SU-DHL-6 (cell line): ENCODE measurements at regions not wholly inside any gene's neighbourhood (a gene's known extent, or its start where the extent isn't known, plus 50 kb on each side); places are given as distances from the start of the nearest gene placed in this dataset.

Experiments used
- H2AFZ ChIP-seq: fragments of 200-600 bp; sonication (generic); 2 replicates; pipeline ENCODE4 v1.6.1; 2014; ENCODE audit warnings: low read depth, mild to moderate bottlenecking, moderate library complexity, mixed read lengths, antibody characterized with exemption, low read length; ENCODE audit not compliant: severe bottlenecking
- H3F3A ChIP-seq: fragments of 200-600 bp; shearing (Covaris generic); 2 replicates; pipeline ENCODE4 v1.6.0; 2016; ENCODE audit warnings: antibody characterized with exemption, mild to moderate bottlenecking; ENCODE audit not compliant: insufficient read depth
- H3K27ac ChIP-seq: fragments of 200-600 bp; sonication (generic); 2 replicates; pipeline ENCODE4 v1.5.1; 2016; ENCODE audit warnings: low read depth, mild to moderate bottlenecking, low read length, moderate library complexity, mixed read lengths
- H3K27me3 ChIP-seq: fragments of 200-600 bp; sonication (generic), shearing (Covaris generic); 2 replicates; pipeline ENCODE4 v1.6.0; 2014; ENCODE audit warnings: mild to moderate bottlenecking, low read length
- H3K36me3 ChIP-seq: fragments of 200-600 bp; sonication (generic); 2 replicates; pipeline ENCODE4 v1.6.1; 2014; ENCODE audit warnings: mild to moderate bottlenecking, low read length, mixed read lengths
- H3K4me2 ChIP-seq: fragments of 300-600, 200-600 bp; shearing (Covaris generic), sonication (generic); 2 replicates; pipeline ENCODE4 v1.6.0; 2014; ENCODE audit warnings: low read length, low read depth, mild to moderate bottlenecking; ENCODE audit not compliant: poor library complexity, severe bottlenecking
- H3K4me3 ChIP-seq: fragments of 200-600 bp; sonication (generic); 2 replicates; pipeline ENCODE4 v1.5.1; 2014; ENCODE audit warnings: antibody characterized with exemption, low read length, mild to moderate bottlenecking, mixed read lengths; ENCODE audit not compliant: insufficient read depth, poor library complexity, severe bottlenecking
- H3K79me2 ChIP-seq: fragments of 200-600 bp; sonication (generic); 2 replicates; pipeline ENCODE4 v1.6.1; 2014; ENCODE audit warnings: mild to moderate bottlenecking, low read length, moderate library complexity; ENCODE audit not compliant: insufficient read depth
- H3K9ac ChIP-seq: fragments of 200-600 bp; sonication (generic); 2 replicates; pipeline ENCODE4 v1.7.0; 2014; ENCODE audit warnings: mild to moderate bottlenecking, low read length
- H3K9me2 ChIP-seq: fragments of 200-600 bp; sonication (generic); replicated peaks from 2 replicates; pipeline ENCODE4 v1.6.1; 2014; ENCODE audit warnings: low read length; ENCODE audit not compliant: insufficient read depth
- H3K9me3 ChIP-seq: fragments of 200-600 bp; sonication (generic); 2 replicates; pipeline ENCODE4 v1.6.1; 2014; ENCODE audit warnings: low read length, mixed read lengths; ENCODE audit not compliant: insufficient read depth
- H4K20me1 ChIP-seq: fragments of 200-600 bp; sonication (generic); 2 replicates; pipeline ENCODE4 v1.6.1; 2014; ENCODE audit warnings: low read depth, mild to moderate bottlenecking, antibody characterized with exemption, low read length, moderate library complexity, mixed read lengths
- EZH2phosphoT487 ChIP-seq: fragments of 200-600 bp; sonication (generic), shearing (Covaris generic); conservative IDR thresholded peaks from 2 replicates; pipeline ENCODE4 v1.6.1; 2018; ENCODE audit warnings: mild to moderate bottlenecking, antibody characterized with exemption, low read length, moderate library complexity, mixed read lengths
- TF ChIP-seq, protein P1 (sequence below): fragments of 200-600 bp; sonication (generic); IDR thresholded peaks from one replicate; pipeline ENCODE4 v1.5.1; 2017; ENCODE audit warnings: antibody characterized with exemption, mild to moderate bottlenecking, low read length, moderate library complexity; ENCODE audit not compliant: insufficient read depth, poor library complexity, severe bottlenecking

DNA sequence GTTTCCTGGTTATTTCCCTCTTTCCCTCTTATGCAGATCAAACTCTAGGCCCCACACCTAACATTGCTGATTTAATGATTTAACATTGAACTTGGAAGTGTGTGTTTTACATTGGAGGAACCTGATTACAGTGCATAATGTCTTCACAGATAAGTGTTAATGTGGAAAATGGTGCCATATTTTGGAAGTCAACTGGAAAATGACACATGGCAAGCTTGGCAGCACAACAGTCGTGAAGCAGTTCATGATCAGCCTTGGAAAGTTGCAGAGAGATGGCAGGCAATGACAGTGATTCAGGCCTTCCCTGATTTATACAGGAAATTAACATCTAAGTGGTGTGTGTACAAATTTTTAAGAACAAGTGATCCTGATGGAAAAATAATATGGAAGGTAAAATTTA, 80.0 kb upstream of the CTNND2 start:
- H3K27me3 ChIP-seq = no peaks in the 10 kb centered on the region
- no peaks in the 10 kb centered on the region for H3F3A ChIP-seq
- no peak overlapping the region for H3K9ac ChIP-seq
- H3K9me3 ChIP-seq = no peaks in the 10 kb centered on the region
- H3K27ac ChIP-seq = no peak overlapping the region
- no peaks in the 10 kb centered on the region for H3K36me3 ChIP-seq
- no peaks in the 10 kb centered on the region for H3K79me2 ChIP-seq
- no peaks in the 10 kb centered on the region for H3K9me2 ChIP-seq
- H3K4me3 ChIP-seq = no peak overlapping the region
- TF ChIP-seq, protein P1, sequence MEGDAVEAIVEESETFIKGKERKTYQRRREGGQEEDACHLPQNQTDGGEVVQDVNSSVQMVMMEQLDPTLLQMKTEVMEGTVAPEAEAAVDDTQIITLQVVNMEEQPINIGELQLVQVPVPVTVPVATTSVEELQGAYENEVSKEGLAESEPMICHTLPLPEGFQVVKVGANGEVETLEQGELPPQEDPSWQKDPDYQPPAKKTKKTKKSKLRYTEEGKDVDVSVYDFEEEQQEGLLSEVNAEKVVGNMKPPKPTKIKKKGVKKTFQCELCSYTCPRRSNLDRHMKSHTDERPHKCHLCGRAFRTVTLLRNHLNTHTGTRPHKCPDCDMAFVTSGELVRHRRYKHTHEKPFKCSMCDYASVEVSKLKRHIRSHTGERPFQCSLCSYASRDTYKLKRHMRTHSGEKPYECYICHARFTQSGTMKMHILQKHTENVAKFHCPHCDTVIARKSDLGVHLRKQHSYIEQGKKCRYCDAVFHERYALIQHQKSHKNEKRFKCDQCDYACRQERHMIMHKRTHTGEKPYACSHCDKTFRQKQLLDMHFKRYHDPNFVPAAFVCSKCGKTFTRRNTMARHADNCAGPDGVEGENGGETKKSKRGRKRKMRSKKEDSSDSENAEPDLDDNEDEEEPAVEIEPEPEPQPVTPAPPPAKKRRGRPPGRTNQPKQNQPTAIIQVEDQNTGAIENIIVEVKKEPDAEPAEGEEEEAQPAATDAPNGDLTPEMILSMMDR = no peak
- no peak for TF ChIP-seq EZH2phosphoT487
- no peaks in the 10 kb centered on the region for H4K20me1 ChIP-seq
- H2AFZ ChIP-seq = no peak overlapping the region
- no peak overlapping the region for H3K4me2 ChIP-seq

DNA sequence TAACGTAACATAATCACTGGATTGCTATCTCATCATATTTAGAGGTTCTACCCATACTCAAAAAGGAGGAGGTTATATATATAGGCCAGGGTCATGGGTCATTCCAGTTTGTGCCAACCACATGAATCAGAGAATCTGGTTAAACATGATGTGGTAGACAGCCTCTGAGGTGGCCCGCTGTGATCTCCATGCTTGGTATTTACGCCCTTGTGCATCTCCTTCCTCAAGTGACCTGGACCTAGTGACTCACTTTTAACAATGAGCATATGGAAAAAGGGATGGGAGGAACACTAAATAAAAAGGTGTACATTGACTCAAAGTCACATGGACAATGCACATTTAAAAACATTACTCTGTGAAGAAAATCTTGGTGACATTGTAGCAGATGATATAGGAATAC, 77.7 kb upstream of the CTNND2 start:
- TF ChIP-seq, protein P1 = no peak
- no peak for TF ChIP-seq EZH2phosphoT487
- H3K36me3 ChIP-seq = no peaks in the 10 kb centered on the region
- no peaks in the 10 kb centered on the region for H3K9me3 ChIP-seq
- no peaks in the 10 kb centered on the region for H3F3A ChIP-seq
- no peak overlapping the region for H3K9ac ChIP-seq
- H2AFZ ChIP-seq = no peak overlapping the region
- no peaks in the 10 kb centered on the region for H3K27me3 ChIP-seq
- no peaks in the 10 kb centered on the region for H3K79me2 ChIP-seq
- H4K20me1 ChIP-seq = no peaks in the 10 kb centered on the region
- no peaks in the 10 kb centered on the region for H3K9me2 ChIP-seq
- H3K4me3 ChIP-seq = no peak overlapping the region
- H3K27ac ChIP-seq = no peak overlapping the region
- H3K4me2 ChIP-seq = no peak overlapping the region

DNA sequence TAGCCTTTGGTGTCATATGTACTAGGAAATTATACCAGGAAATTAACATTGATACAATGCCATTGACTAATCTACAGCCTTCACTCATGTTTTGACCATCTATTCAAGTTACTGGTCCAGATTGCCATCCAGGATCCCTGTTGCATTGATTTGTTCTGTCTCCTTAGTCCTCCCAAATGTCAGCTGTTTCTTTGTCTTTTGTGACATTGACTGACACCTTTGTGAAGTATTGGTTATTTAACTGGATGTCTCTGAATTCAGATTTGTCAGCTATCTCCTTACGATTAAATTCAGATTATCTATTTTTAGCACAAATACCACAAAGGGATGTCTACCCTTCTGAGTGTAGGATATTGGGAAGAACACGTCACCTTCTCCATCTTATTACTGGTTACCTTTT, 73.7 kb upstream of the CTNND2 start:
- Histone ChIP-seq H3F3A (no peaks in the 10 kb centered on the region), H4K20me1 (no peaks in the 10 kb centered on the region), H3K79me2 (no peaks in the 10 kb centered on the region), H3K36me3 (no peaks in the 10 kb centered on the region), H3K4me2 (no peak overlapping the region), H3K27ac (no peak overlapping the region), H2AFZ (no peak overlapping the region), H3K4me3 (no peak overlapping the region), H3K9ac (no peak overlapping the region), H3K9me3 (no peaks in the 10 kb centered on the region), H3K27me3 (no peaks in the 10 kb centered on the region), H3K9me2 (no peaks in the 10 kb centered on the region)
- TF ChIP-seq EZH2phosphoT487 = no peak
- TF ChIP-seq, protein P1 = no peak
